H1 (cell line): ENCODE measurements at regions not wholly inside any gene's neighbourhood (a gene's known extent, or its start where the extent isn't known, plus 50 kb on each side); places are given as distances from the start of the nearest gene placed in this dataset.

ENCODE experiments used
- CREB1 ChIP-seq: IDR thresholded peaks from 2 replicates; pipeline ENCODE4 v1.6.1; 2012; ENCODE audit warnings: inconsistent platforms
- GABPA ChIP-seq: IDR thresholded peaks from 2 replicates; pipeline ENCODE4 v1.6.1; 2011; ENCODE audit warnings: mild to moderate bottlenecking, low read length, moderate library complexity, borderline replicate concordance; ENCODE audit not compliant: insufficient read depth
- POLR2AphosphoS5 ChIP-seq: IDR thresholded peaks from 2 replicates; pipeline ENCODE4 v1.6.1; 2011; ENCODE audit warnings: low read depth, low read length
- SP2 ChIP-seq: IDR thresholded peaks from 2 replicates; pipeline ENCODE4 v1.6.1; 2012; ENCODE audit warnings: mild to moderate bottlenecking, low read length, inconsistent platforms
- SRF ChIP-seq: IDR thresholded peaks from 2 replicates; pipeline ENCODE4 v1.6.1; 2011; ENCODE audit warnings: mild to moderate bottlenecking, low read depth, low read length, moderate library complexity
- TAF1 ChIP-seq: IDR thresholded peaks from 2 replicates; pipeline ENCODE4 v1.6.1; 2011; ENCODE audit warnings: mild to moderate bottlenecking, low read depth, low read length
- USF2 ChIP-seq: IDR thresholded peaks from 2 replicates; pipeline ENCODE4 v1.6.1; 2011; ENCODE audit warnings: low read length, improper control_type of control experiment

GRCh38 chr7:79653136-79653631, 199.7 kb upstream of the MAGI2 start (continued):
- TF ChIP-seq CREB1 (no peak), SP2 (no peak), POLR2AphosphoS5 (no peak), USF2 (no peak), SRF (no peak), GABPA (no peak), TAF1 (no peak)
